ENCODE measurements at regions not wholly inside any gene's neighbourhood (a gene's known extent, or its start where the extent isn't known, plus 50 kb on each side); places are given as distances from the start of the nearest gene placed in this dataset.

- Histone ChIP-seq H3K56ac (replicated peaks; ENCODE audit: insufficient read length, low read depth, low read length) (no peak overlapping the region), H3K79me2 (ENCODE audit: control insufficient read depth in 1 of 2, insufficient read depth in 2 of 2, low read length in 2 of 2) (no peaks in the 10 kb centered on the region), H3K79me1 (ENCODE audit: low read depth, low read length) (no peaks in the 10 kb centered on the region), H4K20me1 (replicated peaks in 1 of 2; ENCODE audit: control insufficient read depth in 1 of 2, insufficient read depth in 2 of 2, low read length in 2 of 2) (no peaks in the 10 kb centered on the region), H3K4me3 (ENCODE audit: extremely low read depth in 1 of 4, insufficient read depth in 2 of 4, low read depth in 3 of 4, low read length in 4 of 4) (no peak overlapping the region), H4K91ac (replicated peaks; ENCODE audit: insufficient read length, low read length) (no peak overlapping the region), H3K9me3 (ENCODE audit: insufficient read depth in 2 of 2, low read depth in 1 of 2, low read length in 1 of 2) (no peaks in the 10 kb centered on the region), H3K27ac (ENCODE audit: low read depth, low read length) (no peak overlapping the region), H3K18ac (ENCODE audit: extremely low read depth, low read length) (no peak overlapping the region), H3K27me3 (replicated peaks in 1 of 4; ENCODE audit: control insufficient read depth in 3 of 4, extremely low read depth in 1 of 4, insufficient read depth in 3 of 4, low read length in 3 of 4) (no peaks in the 10 kb centered on the region), H3K14ac (ENCODE audit: insufficient read length) (no peak overlapping the region), H2BK12ac (ENCODE audit: low read depth, low read length) (no peak overlapping the region), H2BK20ac (ENCODE audit: low read length) (no peak overlapping the region), H2AFZ (ENCODE audit: low read length) (no peak overlapping the region), H2BK5ac (ENCODE audit: low read depth, low read length) (no peak overlapping the region), H3K4me2 (ENCODE audit: insufficient read depth in 1 of 2, low read depth in 2 of 2, low read length in 2 of 2) (no peak overlapping the region), H3K23ac (ENCODE audit: insufficient read length) (no peak overlapping the region), H3K4ac (replicated peaks; ENCODE audit: insufficient read length, low read depth, low read length) (no peak overlapping the region), H3K9ac (replicated peaks in 1 of 4; ENCODE audit: extremely low read depth in 1 of 4, low read depth in 3 of 4, low read length in 3 of 4) (no peak overlapping the region), H2AK5ac (ENCODE audit: low read depth, low read length) (no peak overlapping the region), H4K8ac (ENCODE audit: extremely low read depth, insufficient read depth, low read length) (no peak overlapping the region), H3K36me3 (ENCODE audit: control insufficient read depth in 2 of 4, insufficient read depth in 4 of 4, low read length in 3 of 4) (no peaks in the 10 kb centered on the region), H2BK15ac (ENCODE audit: low read length) (no peak overlapping the region), H2BK120ac (replicated peaks; ENCODE audit: low read depth, low read length) (no peak overlapping the region), H4K5ac (ENCODE audit: insufficient read length, low read depth, low read length) (no peak overlapping the region), H3K23me2 (ENCODE audit: low read depth, low read length) (no peaks in the 10 kb centered on the region), H3K4me1 (replicated peaks in 1 of 4; ENCODE audit: control insufficient read depth in 3 of 4, insufficient read depth in 4 of 4, low read length in 3 of 4) (no peaks in the 10 kb centered on the region)
- FAIRE-seq (no peak), DNase-seq (ENCODE audit: low read depth in 1 of 2, low spot score in 2 of 2) (no peak)
- ChIA-PET POLR2A (ENCODE audit: partially characterized antibody) (no interaction called here), CTCF (ENCODE audit: partially characterized antibody) (interaction anchor here (1.0 to 1.1 kb wide), 2 partner anchors 8 to 10 kb away, joined by 4 to 6 read pairs; no protein-coding TSS in a partner anchor)
- 79% methylated on average over 1 of the region's 1 CpG; no CpG with 5 or more reads in 1 of the 2 experiments for WGBS, 2 experiments (ENCODE audit: extremely low coverage in 1 of 2, insufficient coverage in 1 of 2, insufficient read length in 1 of 2, insufficient replicate concordance in 2 of 2, low coverage in 1 of 2, low lambda C conversion rate in 2 of 2, missing lambda C conversion rate in 1 of 2)
- TF ChIP-seq SAP30 (IDR thresholded peaks at IDR 0.05; ENCODE audit: insufficient read depth, insufficient replicate concordance, low read length) (no peak), KDM5A (IDR thresholded peaks at IDR 0.05; ENCODE audit: low read length) (no peak), EZH2 (IDR thresholded peaks at IDR 0.05; ENCODE audit: low read depth, low read length, severe bottlenecking) (no peak), SIX5 (IDR thresholded peaks at IDR 0.05; ENCODE audit: low read depth, low read length) (no peak)
These were observed 1165.9 kb upstream of the TMEM132C start for GRCh38 chr12:127101076-127101475.
